HG03175 (cell line): ENCODE measurements at regions not wholly inside any gene's neighbourhood (a gene's known extent, or its start where the extent isn't known, plus 50 kb on each side); places are given as distances from the start of the nearest gene placed in this dataset.

Experiments used
- ATAC-seq: cut with Tn5 transposase; IDR thresholded peaks from one replicate; pipeline ENCODE4 v1.9.1; 2021; ENCODE audit warnings: mild to moderate bottlenecking, moderate library complexity; ENCODE audit not compliant: unreplicated experiment

- ATAC-seq = no peak
These were observed 60.7 kb upstream of the TLE3 start for GRCh38 chr15:70158309-70159000.

GRCh38 chr15:70156671-70157271 is 59.1 kb upstream of the TLE3 start:
- ATAC-seq = no peak

GRCh38 chr15:70154718-70155347 is 57.1 kb upstream of the TLE3 start:
- no peak for ATAC-seq

GRCh38 chr15:70153921-70154717 is 56.4 kb upstream of the TLE3 start:
- no peak for ATAC-seq

GRCh38 chr15:70152070-70152480 is 54.4 kb upstream of the TLE3 start:
- no peak for ATAC-seq

GRCh38 chr15:70151462-70151861 is 53.7 kb upstream of the TLE3 start:
- no peak for ATAC-seq

GRCh38 chr15:70151003-70151402 is 53.3 kb upstream of the TLE3 start:
- ATAC-seq = no peak

GRCh38 chr15:70150405-70150747 is 52.7 kb upstream of the TLE3 start:
- ATAC-seq = no peak

GRCh38 chr15:70149667-70150404 is 52.1 kb upstream of the TLE3 start:
- no peak for ATAC-seq

- no peak for ATAC-seq
These were observed 50.1 kb upstream of the TLE3 start for GRCh38 chr15:70147778-70148177.
